ENCODE measurements at regions not wholly inside any gene's neighbourhood (a gene's known extent, or its start where the extent isn't known, plus 50 kb on each side); places are given as distances from the start of the nearest gene placed in this dataset.

DNA sequence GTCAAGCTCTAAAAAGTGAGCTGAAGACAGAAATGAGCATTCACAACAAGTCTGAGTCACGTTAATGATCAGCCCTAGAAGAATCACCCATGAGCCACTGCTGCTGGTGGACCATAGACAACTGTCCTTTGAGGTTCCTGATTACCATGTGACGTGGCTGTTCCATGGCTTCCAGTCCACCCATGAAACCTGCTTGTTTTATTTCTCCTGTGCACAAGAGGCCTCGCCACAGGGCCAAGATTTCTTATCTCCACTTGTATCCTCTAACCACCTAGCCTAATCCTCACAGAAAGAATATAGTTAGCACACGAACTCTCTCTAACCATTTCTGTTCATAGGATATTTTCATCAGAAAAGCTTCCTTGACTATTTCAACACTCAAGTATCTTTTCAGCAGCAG, 242.7 kb downstream of the MREG start:
- no peak for DNase-seq (ENCODE audit: low spot score)

DNA sequence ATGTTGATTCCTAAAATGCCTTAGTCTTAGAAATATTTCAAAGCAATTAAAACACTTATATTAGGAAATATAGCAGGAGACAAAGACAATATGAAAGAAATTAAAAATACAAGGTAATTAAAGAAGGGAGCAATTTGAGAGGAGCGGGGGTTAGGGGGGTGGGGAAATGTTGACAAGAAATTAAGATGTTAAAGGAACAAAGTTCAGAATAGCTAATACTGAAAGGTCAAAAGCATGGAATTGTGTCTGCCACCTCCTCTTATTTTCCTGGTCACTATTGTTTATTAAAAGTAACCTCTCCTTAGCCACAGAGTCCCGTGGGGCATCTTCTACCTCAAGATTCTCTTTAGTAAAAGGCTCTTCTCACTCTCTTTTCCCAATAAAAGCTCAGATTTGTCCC, 244.1 kb downstream of the MREG start:
- no peak for DNase-seq (ENCODE audit: low spot score)

- no peak for DNase-seq (ENCODE audit: low spot score)
These were observed 245.7 kb downstream of the MREG start for GRCh38 chr2:215767625-215768024.

GRCh38 chr2:215765729-215766360, 247.5 kb downstream of the MREG start:
- no peak for DNase-seq (ENCODE audit: low spot score)

DNA sequence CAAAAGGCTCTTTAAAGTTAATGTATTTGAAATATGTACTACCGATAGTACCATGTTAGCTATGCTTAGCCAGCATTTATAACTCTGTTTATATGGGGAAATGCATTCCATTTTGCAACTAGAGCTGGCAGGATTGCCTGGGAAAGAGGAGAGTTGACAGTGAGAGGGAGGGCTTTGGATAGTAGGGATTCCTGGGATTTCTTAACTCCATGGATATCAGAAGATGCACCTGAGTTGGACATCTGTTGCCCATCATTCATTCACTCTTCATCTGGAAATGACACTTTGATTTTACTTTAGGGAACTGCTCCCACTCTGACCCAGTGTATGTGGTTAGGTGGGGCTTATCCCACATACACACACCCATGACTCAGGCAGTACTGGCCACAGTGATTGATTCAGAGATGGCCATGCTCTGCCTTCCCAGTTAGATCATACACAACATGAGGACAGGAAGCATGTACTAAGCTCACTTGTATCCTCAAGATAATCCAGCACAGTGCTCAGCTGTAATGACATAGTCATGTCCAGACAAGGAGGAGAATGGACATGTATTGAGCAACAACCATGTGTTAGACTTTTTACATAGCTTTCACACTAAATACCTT, 248.8 kb downstream of the MREG start:
- DNase-seq (ENCODE audit: low spot score) = no peak

- DNase-seq (ENCODE audit: low spot score) = no peak
These were observed 252.8 kb downstream of the MREG start for GRCh38 chr2:215760557-215760956.

DNA sequence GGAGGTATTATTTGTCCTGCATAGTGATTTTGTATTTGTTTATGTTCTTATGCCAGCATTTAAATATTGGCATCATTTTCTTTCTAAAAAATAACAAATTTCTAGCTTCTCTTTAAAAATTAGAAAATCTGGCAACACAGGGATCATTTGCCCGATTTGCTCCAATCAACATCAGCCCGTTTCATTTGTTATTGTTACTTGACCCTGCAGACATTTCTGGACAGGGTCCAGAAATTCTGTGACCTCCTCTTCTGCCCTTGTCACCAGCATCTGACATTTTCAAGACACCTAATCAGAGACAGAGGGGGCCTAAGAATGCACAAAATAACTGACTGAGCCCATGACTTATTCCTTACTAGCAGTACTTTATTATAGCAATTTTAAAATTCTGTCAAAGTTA, 253.3 kb downstream of the MREG start:
- DNase-seq (ENCODE audit: low spot score) = no peak

- DNase-seq (ENCODE audit: low spot score) = no peak
These were observed 254.7 kb downstream of the MREG start for GRCh38 chr2:215758691-215759090.

GRCh38 chr2:215756346-215756730, 257.0 kb downstream of the MREG start:
- no peak for DNase-seq (ENCODE audit: low spot score)

GRCh38 chr2:215755641-215756345, 257.6 kb downstream of the MREG start:
- no peak for DNase-seq (ENCODE audit: low spot score)

DNA sequence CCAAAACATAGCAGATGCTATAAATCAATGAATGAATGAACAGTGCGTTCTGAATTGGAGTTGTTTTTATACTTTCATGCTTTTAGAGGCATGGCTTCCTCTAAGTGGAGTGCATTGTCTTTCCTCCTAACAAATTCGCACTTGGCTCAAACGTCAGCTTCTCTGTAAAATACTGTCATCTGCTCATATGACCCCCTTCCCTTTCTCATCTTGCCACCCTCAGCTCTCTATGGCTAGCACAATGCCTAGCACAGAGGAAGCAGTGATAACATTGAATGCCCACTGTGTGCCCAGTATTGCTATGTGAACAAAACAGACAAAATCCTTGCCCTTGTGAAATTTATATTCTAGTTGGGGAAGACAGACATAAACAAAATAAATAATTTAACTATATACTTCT, 258.8 kb downstream of the MREG start:
- DNase-seq (ENCODE audit: low spot score) = no peak

GRCh38 chr2:215753808-215754207, 259.5 kb downstream of the MREG start:
- DNase-seq (ENCODE audit: low spot score) = no peak

GRCh38 chr2:215752991-215753390, 260.4 kb downstream of the MREG start:
- DNase-seq (ENCODE audit: low spot score) = no peak

DNA sequence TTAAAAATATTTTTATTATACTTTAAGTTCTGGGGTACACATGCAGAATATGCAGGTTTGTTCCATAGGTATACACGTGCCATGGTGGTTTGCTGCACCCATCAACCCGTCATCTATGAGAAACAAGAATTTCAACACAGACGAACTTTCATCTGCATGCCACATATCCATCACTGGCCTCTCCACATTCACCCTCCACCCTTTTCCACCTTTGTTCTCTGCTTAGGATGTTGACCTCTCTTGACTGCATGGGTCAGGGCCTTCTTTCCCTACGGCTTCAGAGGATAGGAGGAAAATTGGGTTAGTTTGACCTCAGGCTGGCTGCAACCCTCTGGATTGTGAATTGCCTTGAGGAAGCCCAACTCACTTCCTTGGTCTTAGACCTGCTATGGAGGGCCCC, 260.9 kb downstream of the MREG start:
- DNase-seq (ENCODE audit: low spot score) = no peak

GRCh38 chr2:215751911-215752272, 261.5 kb downstream of the MREG start:
- DNase-seq (ENCODE audit: low spot score) = no peak

DNA sequence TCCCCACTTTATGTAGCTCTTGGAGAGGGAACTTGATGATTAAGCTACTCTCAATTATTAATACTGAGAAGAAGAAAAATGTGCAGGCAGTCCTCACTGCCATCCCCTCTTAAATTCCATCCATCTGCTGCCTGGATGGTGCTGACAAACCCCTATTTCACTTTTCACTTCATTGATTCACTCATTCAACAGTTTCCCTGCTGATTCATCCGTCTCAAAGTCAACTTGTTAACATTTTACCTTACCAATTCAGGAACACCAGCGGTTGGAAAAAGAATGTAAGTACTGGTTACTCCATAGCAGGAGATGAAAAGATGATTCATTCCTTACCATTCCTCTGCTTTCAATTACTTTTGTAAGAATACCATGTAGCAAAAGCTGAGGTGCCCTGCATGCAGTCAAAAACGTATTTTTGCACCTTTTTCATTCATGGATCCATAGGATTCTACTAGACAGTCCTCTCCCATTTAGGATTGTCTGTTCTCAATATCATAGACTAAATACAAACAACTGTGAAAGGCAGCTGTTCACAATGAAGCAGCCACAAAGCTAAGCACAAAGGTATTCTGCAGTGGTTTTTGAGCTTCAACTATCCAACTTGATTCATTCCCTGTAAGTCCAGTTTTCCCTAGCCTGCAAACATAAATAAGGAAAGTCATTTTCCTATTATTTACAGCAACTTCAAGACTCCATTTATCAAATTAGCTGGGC, 262.0 kb downstream of the MREG start:
- no peak for DNase-seq (ENCODE audit: low spot score)

DNA sequence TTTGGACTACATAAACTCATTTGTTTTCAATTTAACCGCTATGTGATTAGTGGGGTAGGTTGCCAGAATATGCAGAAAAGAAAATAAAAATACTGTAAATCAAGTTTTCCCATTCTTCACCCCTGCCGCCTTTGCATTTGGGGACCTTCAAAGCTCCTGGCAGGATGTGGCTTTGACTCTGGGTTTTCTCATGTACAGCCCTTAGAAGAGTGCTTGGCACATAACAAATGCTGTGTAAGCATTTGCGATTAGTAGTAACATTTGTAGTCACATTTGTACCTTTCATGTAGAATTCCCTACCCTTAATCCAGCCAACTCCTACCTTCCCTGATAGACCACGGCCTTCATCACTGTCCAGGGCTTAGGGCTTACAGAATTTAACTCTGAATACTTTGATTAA, 262.6 kb downstream of the MREG start:
- no peak for DNase-seq (ENCODE audit: low spot score)

DNA sequence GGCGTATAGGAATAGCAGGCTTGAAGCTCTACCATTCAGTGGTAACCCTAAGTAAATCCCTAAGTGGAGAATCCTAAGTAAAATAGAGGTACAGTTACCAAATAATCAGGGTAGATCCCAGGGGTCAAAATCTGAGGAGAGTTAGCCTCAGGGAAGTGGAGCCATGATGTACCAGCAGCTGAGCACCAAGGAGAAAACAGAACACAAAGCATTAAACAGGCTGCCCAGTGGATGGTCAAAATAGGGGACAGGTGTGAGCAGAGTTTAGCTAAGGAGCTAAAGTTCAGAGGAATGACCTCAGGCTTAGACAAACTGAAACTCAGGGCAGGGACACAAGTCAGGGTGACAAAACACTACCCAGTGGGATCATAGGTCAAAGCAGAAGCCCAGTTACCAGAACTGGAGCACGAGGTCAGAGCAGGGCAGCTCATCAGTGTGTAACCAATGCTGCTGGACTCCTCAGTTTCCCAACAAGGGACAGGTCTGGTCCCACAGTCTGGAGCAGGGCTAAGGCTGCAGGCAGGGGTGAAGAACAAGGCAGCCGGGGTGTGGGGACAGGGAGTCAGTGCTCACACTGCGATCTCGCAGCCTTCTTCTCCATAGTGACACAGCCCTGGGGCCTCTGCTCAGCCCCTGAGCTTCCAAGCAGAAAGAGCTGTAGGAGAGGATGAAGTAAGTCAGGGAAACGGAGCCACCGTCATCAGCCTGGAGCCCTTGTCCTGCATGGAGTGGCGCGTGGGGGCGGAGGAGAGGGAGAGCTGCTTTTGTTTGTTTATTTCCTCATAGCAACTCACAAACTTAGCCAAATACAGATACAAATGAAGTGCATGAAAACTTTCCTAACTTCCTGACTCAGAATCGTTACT, 264.0 kb downstream of the MREG start:
- no peak for DNase-seq (ENCODE audit: low spot score)

GRCh38 chr2:215748446-215748845, 264.9 kb downstream of the MREG start:
- no peak for DNase-seq (ENCODE audit: low spot score)

DNA sequence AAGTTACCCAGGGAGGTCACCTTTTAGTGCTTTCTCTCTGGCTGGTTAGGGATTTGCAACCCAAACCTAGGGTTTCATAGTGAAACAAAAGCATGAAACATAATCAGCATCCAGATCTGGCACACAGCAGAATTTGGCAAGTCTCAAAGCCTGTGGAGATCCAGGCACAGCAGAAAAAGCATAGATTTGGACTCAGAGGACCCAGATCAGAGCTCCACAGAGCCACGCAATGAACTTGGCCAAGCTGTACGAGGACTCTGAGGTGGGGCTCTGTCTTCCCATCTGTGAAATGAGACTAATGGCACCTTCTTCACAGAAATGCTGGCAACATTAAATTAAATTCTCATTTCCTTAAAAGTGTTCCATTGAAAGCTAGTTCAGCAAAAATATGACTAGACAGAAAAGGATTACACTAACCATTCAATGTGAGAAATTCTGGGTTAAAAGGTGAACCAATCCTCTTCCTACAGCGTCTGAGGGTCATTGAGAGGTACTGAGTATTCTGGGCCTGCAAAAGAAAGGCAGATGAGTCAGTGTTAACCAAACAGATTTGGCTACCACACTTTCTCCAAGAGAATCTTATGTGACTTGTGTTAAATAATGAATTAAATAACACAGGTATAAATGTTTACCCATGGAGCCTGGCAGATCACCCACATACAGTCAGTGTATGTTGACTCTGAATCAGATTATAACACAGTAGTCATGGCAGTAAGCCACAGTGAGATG, 266.3 kb downstream of the MREG start:
- DNase-seq (ENCODE audit: low spot score) = no peak

DNA sequence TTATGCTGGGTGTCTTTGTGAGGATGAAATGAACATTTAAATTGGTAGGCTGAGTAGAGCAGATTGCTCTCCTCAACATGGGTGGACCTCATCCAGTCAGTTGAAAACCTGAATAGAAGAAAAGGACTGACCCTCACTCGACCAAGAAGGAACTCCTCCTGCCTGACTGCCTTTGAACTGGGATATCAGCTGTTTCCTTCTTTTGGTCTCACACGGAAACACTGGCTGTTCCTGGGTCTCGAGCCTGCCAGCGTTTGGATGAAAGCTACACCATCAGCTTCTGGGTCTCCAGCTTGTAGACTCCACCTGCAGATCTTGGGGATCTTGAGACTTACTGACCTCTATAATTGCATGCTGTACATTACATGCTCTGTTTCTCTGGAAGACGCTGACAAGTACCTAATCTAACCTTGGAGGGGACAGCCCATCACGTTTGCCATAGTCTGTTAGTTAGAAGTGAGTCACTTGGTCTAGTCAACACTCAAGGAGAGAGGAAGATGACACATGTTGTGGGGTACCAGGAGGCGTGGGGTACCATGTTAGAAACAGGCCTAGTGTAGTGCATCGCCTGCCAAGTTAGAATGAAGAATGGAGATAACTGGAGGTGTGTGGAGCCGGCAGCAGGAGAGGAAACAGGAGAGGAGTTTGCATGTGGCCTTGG, 267.0 kb downstream of the MREG start:
- DNase-seq (ENCODE audit: low spot score) = no peak
